ENCODE measurements at regions not wholly inside any gene's neighbourhood (a gene's known extent, or its start where the extent isn't known, plus 50 kb on each side); places are given as distances from the start of the nearest gene placed in this dataset.

GRCh38 chr15:38899300-38899699, 334.7 kb upstream of the RASGRP1 start (continued):
- TF ChIP-seq, protein P1, sequence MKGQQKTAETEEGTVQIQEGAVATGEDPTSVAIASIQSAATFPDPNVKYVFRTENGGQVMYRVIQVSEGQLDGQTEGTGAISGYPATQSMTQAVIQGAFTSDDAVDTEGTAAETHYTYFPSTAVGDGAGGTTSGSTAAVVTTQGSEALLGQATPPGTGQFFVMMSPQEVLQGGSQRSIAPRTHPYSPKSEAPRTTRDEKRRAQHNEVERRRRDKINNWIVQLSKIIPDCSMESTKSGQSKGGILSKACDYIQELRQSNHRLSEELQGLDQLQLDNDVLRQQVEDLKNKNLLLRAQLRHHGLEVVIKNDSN (IDR thresholded peaks at IDR 0.05; ENCODE audit: borderline replicate concordance, low read depth), result peak; percentile 83

DNA sequence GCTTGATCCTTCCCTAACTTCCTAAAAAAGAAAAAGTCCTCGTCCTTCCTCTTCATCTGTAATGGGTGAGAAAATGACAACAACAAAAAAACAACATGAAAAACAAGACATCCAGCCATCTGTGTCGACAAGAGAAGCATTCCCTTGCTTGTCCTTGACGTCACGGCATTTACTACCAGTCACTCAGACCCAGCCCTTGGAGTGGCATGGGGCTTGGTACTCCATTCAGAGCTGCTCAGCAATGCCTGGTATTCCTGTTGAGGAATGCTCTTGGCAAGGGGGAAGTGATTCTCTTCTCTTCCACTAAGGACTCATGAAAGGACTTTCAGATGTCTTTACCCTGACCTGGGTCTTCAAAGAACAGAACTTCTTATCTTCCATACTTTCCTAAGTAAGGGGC, 339.7 kb upstream of the RASGRP1 start:
- H2AFZ ChIP-seq (ENCODE audit: low read depth), result no peak overlapping the region
- ChIA-PET POLR2A (no interaction called here), CTCF (interaction anchor here (0.7 kb wide), 1 partner anchor 21 kb away, joined by 3 read pairs; no protein-coding TSS in a partner anchor)
- no peak overlapping the region for H3K9ac ChIP-seq
- no peaks in the 10 kb centered on the region for H3K4me1 ChIP-seq (ENCODE audit: control insufficient read depth in 1 of 2, insufficient read depth in 2 of 2, low read depth in 1 of 2, low read length in 1 of 2)
- no peak overlapping the region for H3K4me2 ChIP-seq
- no peaks in the 10 kb centered on the region for H3K27me3 ChIP-seq (ENCODE audit: insufficient read depth)
- H3F3A ChIP-seq (replicated peaks; ENCODE audit: insufficient read depth), result no peaks in the 10 kb centered on the region
- TF ChIP-seq GATA2 (CRISPR knock-in tag; IDR thresholded peaks at IDR 0.05) (no peak), POLR2AphosphoS5 (IDR thresholded peaks at IDR 0.05; ENCODE audit: low read depth, low read length) (no peak), RXRA (IDR thresholded peaks at IDR 0.05; ENCODE audit: borderline replicate concordance, low read depth) (no peak), RFX5 (IDR thresholded peaks at IDR 0.05; ENCODE audit: low read length) (no peak), TAF1 (IDR thresholded peaks at IDR 0.05; ENCODE audit: borderline replicate concordance, low read depth, low read length) (no peak), FOXM1 (IDR thresholded peaks at IDR 0.05; ENCODE audit: low read depth) (no peak), NFIC (IDR thresholded peaks at IDR 0.05; ENCODE audit: borderline replicate concordance) (no peak), ELF1 (IDR thresholded peaks at IDR 0.05) (no peak), FOXJ3 (CRISPR knock-in tag; IDR thresholded peaks at IDR 0.05) (no peak), FOSL2 (IDR thresholded peaks at IDR 0.05; ENCODE audit: borderline replicate concordance, low read depth) (no peak), SIN3A (IDR thresholded peaks at IDR 0.05; ENCODE audit: borderline replicate concordance, low read depth, low read length) (no peak), RCOR1 (IDR thresholded peaks at IDR 0.05; ENCODE audit: low read length) (no peak)
- TF ChIP-seq, protein P2, sequence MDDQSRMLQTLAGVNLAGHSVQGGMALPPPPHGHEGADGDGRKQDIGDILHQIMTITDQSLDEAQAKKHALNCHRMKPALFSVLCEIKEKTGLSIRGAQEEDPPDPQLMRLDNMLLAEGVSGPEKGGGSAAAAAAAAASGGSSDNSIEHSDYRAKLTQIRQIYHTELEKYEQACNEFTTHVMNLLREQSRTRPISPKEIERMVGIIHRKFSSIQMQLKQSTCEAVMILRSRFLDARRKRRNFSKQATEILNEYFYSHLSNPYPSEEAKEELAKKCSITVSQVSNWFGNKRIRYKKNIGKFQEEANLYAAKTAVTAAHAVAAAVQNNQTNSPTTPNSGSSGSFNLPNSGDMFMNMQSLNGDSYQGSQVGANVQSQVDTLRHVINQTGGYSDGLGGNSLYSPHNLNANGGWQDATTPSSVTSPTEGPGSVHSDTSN (IDR thresholded peaks at IDR 0.05), result no peak
- TF ChIP-seq, protein P3, sequence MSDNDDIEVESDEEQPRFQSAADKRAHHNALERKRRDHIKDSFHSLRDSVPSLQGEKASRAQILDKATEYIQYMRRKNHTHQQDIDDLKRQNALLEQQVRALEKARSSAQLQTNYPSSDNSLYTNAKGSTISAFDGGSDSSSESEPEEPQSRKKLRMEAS (IDR thresholded peaks at IDR 0.05; ENCODE audit: low read depth), result no peak
- TF ChIP-seq, protein P1 (IDR thresholded peaks at IDR 0.05; ENCODE audit: borderline replicate concordance, low read depth), result no peak
- TF ChIP-seq, protein P4, sequence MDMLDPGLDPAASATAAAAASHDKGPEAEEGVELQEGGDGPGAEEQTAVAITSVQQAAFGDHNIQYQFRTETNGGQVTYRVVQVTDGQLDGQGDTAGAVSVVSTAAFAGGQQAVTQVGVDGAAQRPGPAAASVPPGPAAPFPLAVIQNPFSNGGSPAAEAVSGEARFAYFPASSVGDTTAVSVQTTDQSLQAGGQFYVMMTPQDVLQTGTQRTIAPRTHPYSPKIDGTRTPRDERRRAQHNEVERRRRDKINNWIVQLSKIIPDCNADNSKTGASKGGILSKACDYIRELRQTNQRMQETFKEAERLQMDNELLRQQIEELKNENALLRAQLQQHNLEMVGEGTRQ (IDR thresholded peaks at IDR 0.05; ENCODE audit: borderline replicate concordance, low read depth, low read length), result no peak
- TF ChIP-seq, protein P5, sequence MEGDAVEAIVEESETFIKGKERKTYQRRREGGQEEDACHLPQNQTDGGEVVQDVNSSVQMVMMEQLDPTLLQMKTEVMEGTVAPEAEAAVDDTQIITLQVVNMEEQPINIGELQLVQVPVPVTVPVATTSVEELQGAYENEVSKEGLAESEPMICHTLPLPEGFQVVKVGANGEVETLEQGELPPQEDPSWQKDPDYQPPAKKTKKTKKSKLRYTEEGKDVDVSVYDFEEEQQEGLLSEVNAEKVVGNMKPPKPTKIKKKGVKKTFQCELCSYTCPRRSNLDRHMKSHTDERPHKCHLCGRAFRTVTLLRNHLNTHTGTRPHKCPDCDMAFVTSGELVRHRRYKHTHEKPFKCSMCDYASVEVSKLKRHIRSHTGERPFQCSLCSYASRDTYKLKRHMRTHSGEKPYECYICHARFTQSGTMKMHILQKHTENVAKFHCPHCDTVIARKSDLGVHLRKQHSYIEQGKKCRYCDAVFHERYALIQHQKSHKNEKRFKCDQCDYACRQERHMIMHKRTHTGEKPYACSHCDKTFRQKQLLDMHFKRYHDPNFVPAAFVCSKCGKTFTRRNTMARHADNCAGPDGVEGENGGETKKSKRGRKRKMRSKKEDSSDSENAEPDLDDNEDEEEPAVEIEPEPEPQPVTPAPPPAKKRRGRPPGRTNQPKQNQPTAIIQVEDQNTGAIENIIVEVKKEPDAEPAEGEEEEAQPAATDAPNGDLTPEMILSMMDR (IDR thresholded peaks at IDR 0.05), result no peak
- no peaks in the 10 kb centered on the region for H3K36me3 ChIP-seq (replicated peaks in 1 of 2; ENCODE audit: control insufficient read depth in 1 of 2, insufficient read depth in 2 of 2, low read length in 1 of 2)
- no peaks in the 10 kb centered on the region for H3K9me2 ChIP-seq
- 87% methylated on average over 4 of the region's 4 CpGs for WGBS (ENCODE audit: low lambda C conversion rate)
- no peaks in the 10 kb centered on the region for H3K79me2 ChIP-seq (ENCODE audit: insufficient read depth)
- peaks cover 17% of the 10 kb centered on the region; the same call in 1 of the 2 replicates for H3K9me3 ChIP-seq
- no peak for DNase-seq
- H4K20me1 ChIP-seq (ENCODE audit: insufficient read depth), result no peaks in the 10 kb centered on the region
- H3K27ac ChIP-seq (ENCODE audit: low read depth in 2 of 2, low read length in 1 of 2), result no peak overlapping the region
- H3K4me3 ChIP-seq (ENCODE audit: low read depth in 2 of 2, low read length in 1 of 2), result no peak overlapping the region

Data from SK-N-SH (cell line).